ENCODE measurements at regions not wholly inside any gene's neighbourhood (a gene's known extent, or its start where the extent isn't known, plus 50 kb on each side); places are given as distances from the start of the nearest gene placed in this dataset.

- no peak for DNase-seq
- H3K27ac Mint-ChIP-seq = no peak overlapping the region
- POLR2A ChIA-PET = no interaction called here
These were observed 538.8 kb downstream of the MCTP2 start for GRCh38 chr15:94770199-94770598.

GRCh38 chr15:94777037-94777436 lies 545.7 kb downstream of the MCTP2 start:
- no peak for DNase-seq
- no peaks in the 10 kb centered on the region for H3K27me3 Mint-ChIP-seq
- no peak for ATAC-seq
- H3K4me1 Mint-ChIP-seq (ENCODE audit: low read depth) = no peaks in the 10 kb centered on the region
- intact Hi-C loops (cut with micrococcal nuclease) = no loop called here
- no peak overlapping the region for H3K27ac Mint-ChIP-seq
- H3K4me3 Mint-ChIP-seq = no peak overlapping the region
- TF ChIP-seq CTCF (IDR thresholded peaks at IDR 0.05) = no peak
- no peaks in the 10 kb centered on the region for H3K36me3 Mint-ChIP-seq (ENCODE audit: low read depth)
- POLR2A ChIA-PET = no interaction called here
- H3K9me3 Mint-ChIP-seq = no peaks in the 10 kb centered on the region
- CTCF ChIA-PET = no interaction called here

More at GRCh38 chr15:94770199-94770598, 538.8 kb downstream of the MCTP2 start:
- Mint-ChIP-seq H3K4me3 (no peak overlapping the region), H3K36me3 (ENCODE audit: low read depth) (no peaks in the 10 kb centered on the region), H3K27me3 (peaks cover 5% of the 10 kb centered on the region), H3K4me1 (ENCODE audit: low read depth) (no peaks in the 10 kb centered on the region), H3K9me3 (no peaks in the 10 kb centered on the region)
- no peak for TF ChIP-seq CTCF (IDR thresholded peaks at IDR 0.05)
- intact Hi-C loops (cut with micrococcal nuclease) = no loop called here
- ATAC-seq = no peak
- CTCF ChIA-PET = no interaction called here

GRCh38 chr15:94778840-94779239 lies 547.5 kb downstream of the MCTP2 start:
- CTCF ChIA-PET = no interaction called here
- POLR2A ChIA-PET = no interaction called here
- ATAC-seq = no peak
- H3K27ac Mint-ChIP-seq = no peak overlapping the region
- H3K9me3 Mint-ChIP-seq = no peaks in the 10 kb centered on the region
- H3K4me3 Mint-ChIP-seq = no peak overlapping the region
- no peaks in the 10 kb centered on the region for H3K4me1 Mint-ChIP-seq (ENCODE audit: low read depth)
- DNase-seq = no peak
- intact Hi-C loops (cut with micrococcal nuclease) = no loop called here
- no peak for TF ChIP-seq CTCF (IDR thresholded peaks at IDR 0.05)
- no peaks in the 10 kb centered on the region for H3K27me3 Mint-ChIP-seq
- no peaks in the 10 kb centered on the region for H3K36me3 Mint-ChIP-seq (ENCODE audit: low read depth)

- ChIA-PET CTCF (no interaction called here), POLR2A (no interaction called here)
- Mint-ChIP-seq H3K36me3 (ENCODE audit: low read depth) (no peaks in the 10 kb centered on the region), H3K4me1 (ENCODE audit: low read depth) (no peaks in the 10 kb centered on the region), H3K4me3 (no peak overlapping the region), H3K27ac (no peak overlapping the region), H3K27me3 (no peaks in the 10 kb centered on the region), H3K9me3 (no peaks in the 10 kb centered on the region)
- intact Hi-C loops (cut with micrococcal nuclease) = no loop called here
- no peak for DNase-seq
- no peak for ATAC-seq
- TF ChIP-seq CTCF (IDR thresholded peaks at IDR 0.05) = no peak
These were observed 548.8 kb downstream of the MCTP2 start for GRCh38 chr15:94780166-94780565.

- DNase-seq = no peak
These were observed 553.7 kb downstream of the MCTP2 start for GRCh38 chr15:94785091-94785490.

More at GRCh38 chr15:94785091-94785490, 553.7 kb downstream of the MCTP2 start:
- no peak for TF ChIP-seq CTCF (IDR thresholded peaks at IDR 0.05)
- Mint-ChIP-seq H3K27ac (no peak overlapping the region), H3K9me3 (no peaks in the 10 kb centered on the region), H3K4me1 (ENCODE audit: low read depth) (no peaks in the 10 kb centered on the region), H3K36me3 (ENCODE audit: low read depth) (no peaks in the 10 kb centered on the region), H3K27me3 (no peaks in the 10 kb centered on the region), H3K4me3 (no peak overlapping the region)
- intact Hi-C loops (cut with micrococcal nuclease) = no loop called here
- POLR2A ChIA-PET = no interaction called here
- CTCF ChIA-PET = no interaction called here
- no peak for ATAC-seq

Data from activated CD8-positive, alpha-beta T cell treated with anti-CD3 and anti-CD28 coated beads for 36 hours (primary cell).